AG04450 (cell line): ENCODE measurements at regions not wholly inside any gene's neighbourhood (a gene's known extent, or its start where the extent isn't known, plus 50 kb on each side); places are given as distances from the start of the nearest gene placed in this dataset.

ENCODE experiments used
- CTCF ChIA-PET: fragments of 300-600, 350-600 bp; formaldehyde crosslinking; extraction: SDS; loops from one replicate; lab custom pipeline; 2022; ENCODE audit warnings: antibody characterized with exemption, inconsistent platforms; lab: Charles Lee
- POLR2A ChIA-PET: fragments of 350-600 bp; formaldehyde crosslinking; extraction: SDS; loops from one replicate; lab custom pipeline; 2021; ENCODE audit warnings: antibody characterized with exemption, inconsistent platforms; lab: Yijun Ruan, JAX
- DNase-seq: peaks from one replicate; pipeline ENCODE4 v3.0.0-alpha.2; 2011; ENCODE audit warnings: low read depth, low spot score
- H3K27ac ChIP-seq: one replicate; pipeline ENCODE4 v1.5.1; 2012; ENCODE audit warnings: low read depth, low read length, control low read depth
- H3K27me3 ChIP-seq: one replicate; pipeline ENCODE4 v1.6.0; 2012; ENCODE audit warnings: low read length; ENCODE audit not compliant: control insufficient read depth, insufficient read depth
- H3K4me3 ChIP-seq: 2 replicates; pipeline ENCODE4 v1.5.1; 2011; ENCODE audit warnings: mild to moderate bottlenecking, low read depth, low read length, control low read depth
- H3K9me3 ChIP-seq: 2 replicates; pipeline ENCODE4 v1.5.1; 2012; ENCODE audit warnings: low read length; ENCODE audit not compliant: control insufficient read depth, insufficient read depth
- TF ChIP-seq, protein P1 (sequence below): IDR thresholded peaks from 2 replicates; pipeline ENCODE4 v1.5.1; 2011; ENCODE audit warnings: low read depth, low read length, control low read depth, inconsistent platforms

DNA sequence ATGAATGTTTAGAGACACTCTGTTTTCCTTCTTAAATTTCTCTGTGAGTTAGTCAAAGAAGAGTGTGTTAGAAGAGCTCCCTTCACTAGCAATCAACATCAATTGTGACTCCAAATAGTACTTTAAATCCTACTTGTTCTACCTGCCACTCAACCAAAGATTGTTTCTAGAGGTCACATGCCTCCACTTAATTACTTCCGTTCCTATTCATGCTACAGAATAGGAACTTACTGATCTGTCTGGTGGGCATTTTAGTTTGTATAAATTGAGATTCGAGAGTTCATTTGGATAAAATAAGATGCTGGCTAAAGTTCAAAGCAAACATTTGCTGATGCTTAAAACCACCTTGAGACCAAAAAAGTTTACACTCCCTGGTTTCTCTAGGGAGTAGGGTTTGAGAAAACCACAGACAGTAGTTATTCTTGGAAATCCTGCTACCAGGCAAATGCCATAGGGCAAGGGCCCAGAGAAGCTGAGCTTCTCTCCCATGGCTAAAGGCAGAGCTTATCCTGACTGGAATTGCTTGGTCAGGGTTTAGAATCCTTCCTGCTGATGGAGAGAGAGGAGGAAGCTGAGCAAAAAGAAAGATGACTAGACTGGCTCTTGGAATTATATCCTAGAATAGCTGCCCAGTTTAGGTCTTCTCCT is 389.6 kb upstream of the ATP2B1 start:
- CTCF ChIA-PET: no interaction called here
- Histone ChIP-seq H3K9me3 (no peaks in the 10 kb centered on the region), H3K4me3 (no peak overlapping the region), H3K27ac (no peak overlapping the region), H3K27me3 (no peaks in the 10 kb centered on the region)
- DNase-seq: no peak
- POLR2A ChIA-PET: no interaction called here
- TF ChIP-seq, protein P1, sequence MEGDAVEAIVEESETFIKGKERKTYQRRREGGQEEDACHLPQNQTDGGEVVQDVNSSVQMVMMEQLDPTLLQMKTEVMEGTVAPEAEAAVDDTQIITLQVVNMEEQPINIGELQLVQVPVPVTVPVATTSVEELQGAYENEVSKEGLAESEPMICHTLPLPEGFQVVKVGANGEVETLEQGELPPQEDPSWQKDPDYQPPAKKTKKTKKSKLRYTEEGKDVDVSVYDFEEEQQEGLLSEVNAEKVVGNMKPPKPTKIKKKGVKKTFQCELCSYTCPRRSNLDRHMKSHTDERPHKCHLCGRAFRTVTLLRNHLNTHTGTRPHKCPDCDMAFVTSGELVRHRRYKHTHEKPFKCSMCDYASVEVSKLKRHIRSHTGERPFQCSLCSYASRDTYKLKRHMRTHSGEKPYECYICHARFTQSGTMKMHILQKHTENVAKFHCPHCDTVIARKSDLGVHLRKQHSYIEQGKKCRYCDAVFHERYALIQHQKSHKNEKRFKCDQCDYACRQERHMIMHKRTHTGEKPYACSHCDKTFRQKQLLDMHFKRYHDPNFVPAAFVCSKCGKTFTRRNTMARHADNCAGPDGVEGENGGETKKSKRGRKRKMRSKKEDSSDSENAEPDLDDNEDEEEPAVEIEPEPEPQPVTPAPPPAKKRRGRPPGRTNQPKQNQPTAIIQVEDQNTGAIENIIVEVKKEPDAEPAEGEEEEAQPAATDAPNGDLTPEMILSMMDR: no peak

DNA sequence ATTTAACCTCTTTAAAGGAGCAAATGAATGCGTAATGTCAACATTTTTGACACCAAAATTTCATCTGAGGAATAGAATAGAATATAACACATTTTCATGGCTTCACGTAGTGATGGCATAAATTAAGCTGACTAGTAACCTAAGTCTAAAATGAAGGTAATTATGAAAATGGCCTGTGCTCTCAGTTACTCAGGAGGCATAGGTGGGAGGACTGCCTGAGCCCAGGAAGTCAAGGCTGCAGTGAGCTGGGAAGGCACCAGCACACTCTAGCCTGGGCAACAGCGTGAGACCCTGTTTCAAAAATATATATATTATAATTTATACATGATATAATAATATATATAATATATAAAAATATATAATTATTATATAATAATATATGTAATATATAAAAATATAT is 383.2 kb upstream of the ATP2B1 start:
- POLR2A ChIA-PET: no interaction called here
- Histone ChIP-seq H3K4me3 (no peak overlapping the region), H3K9me3 (no peaks in the 10 kb centered on the region), H3K27me3 (no peaks in the 10 kb centered on the region), H3K27ac (no peak overlapping the region)
- TF ChIP-seq, protein P1: no peak
- CTCF ChIA-PET: interaction anchor here (1.0 kb wide), 1 partner anchor 10 kb away, joined by 3 read pairs; no protein-coding TSS in a partner anchor
- no peak for DNase-seq

DNA sequence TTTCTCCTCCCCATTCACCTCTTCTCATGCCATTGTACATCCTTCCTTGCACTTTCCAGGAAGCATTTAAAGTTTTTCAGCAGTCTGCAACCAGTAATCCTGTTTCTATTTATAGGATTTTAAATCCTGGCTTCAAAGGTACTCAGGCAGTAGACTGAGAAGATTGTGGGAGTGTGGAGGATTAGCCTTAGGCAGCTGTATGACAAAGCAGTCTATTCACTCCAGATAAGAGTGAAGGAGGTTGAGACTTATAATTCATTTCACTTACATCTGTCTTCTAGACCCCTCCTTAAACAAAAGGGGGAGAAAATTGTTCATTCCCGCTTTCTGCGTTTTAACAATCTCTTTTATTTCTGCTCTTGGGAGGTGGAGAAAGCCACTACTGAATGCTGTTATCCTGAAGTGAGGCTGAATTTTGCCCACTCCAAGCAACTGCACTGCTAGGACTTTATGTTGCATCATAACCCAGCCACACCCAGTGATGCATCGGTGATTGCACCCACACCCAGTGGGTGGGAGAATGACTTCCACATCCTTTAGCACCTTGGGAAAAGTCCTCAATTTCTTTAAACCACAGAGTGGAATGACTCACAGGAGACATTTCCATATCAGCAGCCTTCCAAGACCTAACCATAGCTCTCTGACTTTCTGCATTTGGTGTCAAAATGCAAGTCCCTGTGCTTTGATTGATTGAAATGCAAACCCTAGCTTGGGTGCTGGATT is 382.5 kb upstream of the ATP2B1 start:
- Histone ChIP-seq H3K4me3 (no peak overlapping the region), H3K9me3 (no peaks in the 10 kb centered on the region), H3K27ac (no peak overlapping the region), H3K27me3 (no peaks in the 10 kb centered on the region)
- TF ChIP-seq, protein P1: no peak
- POLR2A ChIA-PET: interaction anchor here (0.6 kb wide), 1 partner anchor 187 kb away, joined by 5 read pairs; no protein-coding TSS in a partner anchor
- DNase-seq: peak; percentile 63
- CTCF ChIA-PET: interaction anchor here (1.0 kb wide), 1 partner anchor 11 kb away, joined by 3 read pairs; no protein-coding TSS in a partner anchor

GRCh38 chr12:90086281-90086680 is 377.6 kb upstream of the ATP2B1 start:
- Histone ChIP-seq H3K27ac (no peak overlapping the region), H3K9me3 (no peaks in the 10 kb centered on the region), H3K4me3 (no peak overlapping the region), H3K27me3 (no peaks in the 10 kb centered on the region)
- DNase-seq: no peak
- CTCF ChIA-PET: interaction anchor here (0.6 kb wide), 1 partner anchor 478 kb away, joined by 3 read pairs; no protein-coding TSS in a partner anchor
- POLR2A ChIA-PET: no interaction called here
- TF ChIP-seq, protein P1: no peak
